ENCODE measurements at regions not wholly inside any gene's neighbourhood (a gene's known extent, or its start where the extent isn't known, plus 50 kb on each side); places are given as distances from the start of the nearest gene placed in this dataset.
"Not testable (repeated sequence)": the region's sequence is repeated elsewhere in the genome, so short reads cannot be mapped to it uniquely, and the experiment has no call there.

GRCh38 chr6:149242883-149243282 is 74.6 kb upstream of the TAB2 start:
- no peak for DNase-seq

GRCh38 chr6:149244105-149244504 is 73.4 kb upstream of the TAB2 start:
- DNase-seq: no peak

- DNase-seq: peak; percentile 70 to 89 (median 87)
These were observed 70.7 kb upstream of the TAB2 start for GRCh38 chr6:149246691-149247384.

- DNase-seq: peak; percentile 28 to 62 (median 57)
These were observed 70.1 kb upstream of the TAB2 start for GRCh38 chr6:149247385-149247763.

GRCh38 chr6:149248263-149248662 is 69.2 kb upstream of the TAB2 start:
- DNase-seq: not testable (repeated sequence)

GRCh38 chr6:149248693-149249369 is 68.7 kb upstream of the TAB2 start:
- DNase-seq: peak; percentile 78 to 88 (median 82)

- DNase-seq: peak in 3 of 4 experiments; percentile 30 to 51 (median 36)
These were observed 67.8 kb upstream of the TAB2 start for GRCh38 chr6:149249370-149250357.

- DNase-seq: peak in 3 of 4 experiments; percentile 49 to 62 (median 56)
These were observed 66.6 kb upstream of the TAB2 start for GRCh38 chr6:149250951-149251350.

GRCh38 chr6:149252622-149253021 is 64.9 kb upstream of the TAB2 start:
- peak in 2 of 4 experiments; percentile 49 to 52 for DNase-seq

- DNase-seq: peak in 3 of 4 experiments; percentile 61 to 66 (median 62)
These were observed 63.3 kb upstream of the TAB2 start for GRCh38 chr6:149254253-149254652.

GRCh38 chr6:149259753-149260152 is 57.8 kb upstream of the TAB2 start:
- DNase-seq: peak; percentile 88 to 97 (median 94)

- no peak for DNase-seq
These were observed 57.2 kb upstream of the TAB2 start for GRCh38 chr6:149260214-149260874.

- no peak for DNase-seq
These were observed 56.0 kb upstream of the TAB2 start for GRCh38 chr6:149261364-149262040.

GRCh38 chr6:149263321-149263720 is 54.2 kb upstream of the TAB2 start:
- no peak for DNase-seq

- no peak for DNase-seq
These were observed 52.9 kb upstream of the TAB2 start for GRCh38 chr6:149264629-149265028.

GRCh38 chr6:149265945-149266344 is 51.6 kb upstream of the TAB2 start:
- DNase-seq: no peak

GRCh38 chr6:149266659-149267058 is 50.9 kb upstream of the TAB2 start:
- DNase-seq: peak in 3 of 4 experiments; percentile 43 to 60 (median 57)

- no peak for DNase-seq
These were observed 50.4 kb upstream of the TAB2 start for GRCh38 chr6:149267072-149267471.

- DNase-seq: no peak
These were observed 49.9 kb upstream of the TAB2 start for GRCh38 chr6:149267513-149268043.

All from suppressor macrophage (primary cell).